ENCODE measurements at regions not wholly inside any gene's neighbourhood (a gene's known extent, or its start where the extent isn't known, plus 50 kb on each side); places are given as distances from the start of the nearest gene placed in this dataset.

DNA sequence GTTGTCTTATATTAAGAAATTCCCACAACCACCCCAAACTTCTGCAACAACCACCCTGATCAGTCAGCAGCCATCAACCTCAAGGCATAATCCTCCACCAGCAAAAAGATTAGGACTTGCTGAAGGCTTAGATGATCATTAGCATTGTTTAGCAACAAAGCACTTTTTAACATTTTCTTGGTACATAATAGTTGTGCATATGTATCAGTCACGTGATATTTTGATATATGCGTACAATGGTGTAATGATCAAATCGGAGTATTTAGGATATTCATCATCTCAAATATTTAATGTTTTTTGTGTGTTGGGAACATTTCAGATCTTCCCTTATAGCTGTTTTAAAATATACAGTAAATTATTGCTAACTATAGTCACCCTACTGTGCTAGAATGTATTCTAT is 73.5 kb upstream of the API5 start:
- Mint-ChIP-seq H3K36me3 (ENCODE audit: low read depth) (peaks cover 3% of the 10 kb centered on the region), H3K27ac (ENCODE audit: unreplicated experiment) (no peak overlapping the region), H3K4me1 (peaks cover 5% of the 10 kb centered on the region), H3K27me3 (ENCODE audit: low read depth) (peaks cover 1% of the 10 kb centered on the region), H3K4me3 (no peak overlapping the region), H3K9me3 (peaks cover 16% of the 10 kb centered on the region)
- TF ChIP-seq, protein P1, sequence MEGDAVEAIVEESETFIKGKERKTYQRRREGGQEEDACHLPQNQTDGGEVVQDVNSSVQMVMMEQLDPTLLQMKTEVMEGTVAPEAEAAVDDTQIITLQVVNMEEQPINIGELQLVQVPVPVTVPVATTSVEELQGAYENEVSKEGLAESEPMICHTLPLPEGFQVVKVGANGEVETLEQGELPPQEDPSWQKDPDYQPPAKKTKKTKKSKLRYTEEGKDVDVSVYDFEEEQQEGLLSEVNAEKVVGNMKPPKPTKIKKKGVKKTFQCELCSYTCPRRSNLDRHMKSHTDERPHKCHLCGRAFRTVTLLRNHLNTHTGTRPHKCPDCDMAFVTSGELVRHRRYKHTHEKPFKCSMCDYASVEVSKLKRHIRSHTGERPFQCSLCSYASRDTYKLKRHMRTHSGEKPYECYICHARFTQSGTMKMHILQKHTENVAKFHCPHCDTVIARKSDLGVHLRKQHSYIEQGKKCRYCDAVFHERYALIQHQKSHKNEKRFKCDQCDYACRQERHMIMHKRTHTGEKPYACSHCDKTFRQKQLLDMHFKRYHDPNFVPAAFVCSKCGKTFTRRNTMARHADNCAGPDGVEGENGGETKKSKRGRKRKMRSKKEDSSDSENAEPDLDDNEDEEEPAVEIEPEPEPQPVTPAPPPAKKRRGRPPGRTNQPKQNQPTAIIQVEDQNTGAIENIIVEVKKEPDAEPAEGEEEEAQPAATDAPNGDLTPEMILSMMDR (conservative IDR thresholded peaks at IDR 0.05) = no peak
- no peak for DNase-seq (ENCODE audit: low read depth, low spot score)

DNA sequence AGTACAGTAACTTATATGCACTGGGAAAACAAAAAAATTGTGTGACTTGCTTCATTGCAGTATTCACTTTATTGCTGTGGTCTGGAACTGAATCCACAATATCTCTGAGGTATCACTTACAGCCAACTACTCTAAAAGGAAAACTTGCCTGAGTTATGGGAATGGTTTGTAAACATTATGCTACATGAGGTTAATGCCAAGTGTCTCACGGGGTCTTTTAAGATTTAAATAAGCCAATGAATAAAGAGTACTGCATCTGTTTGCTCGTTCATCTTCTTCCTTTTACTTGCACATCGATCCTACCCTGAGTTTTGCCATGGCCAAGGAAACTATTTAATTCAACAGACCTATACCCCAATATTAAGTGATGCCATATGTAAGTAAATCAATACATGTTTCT is 72.0 kb upstream of the API5 start:
- no peak for DNase-seq (ENCODE audit: low read depth, low spot score)

DNA sequence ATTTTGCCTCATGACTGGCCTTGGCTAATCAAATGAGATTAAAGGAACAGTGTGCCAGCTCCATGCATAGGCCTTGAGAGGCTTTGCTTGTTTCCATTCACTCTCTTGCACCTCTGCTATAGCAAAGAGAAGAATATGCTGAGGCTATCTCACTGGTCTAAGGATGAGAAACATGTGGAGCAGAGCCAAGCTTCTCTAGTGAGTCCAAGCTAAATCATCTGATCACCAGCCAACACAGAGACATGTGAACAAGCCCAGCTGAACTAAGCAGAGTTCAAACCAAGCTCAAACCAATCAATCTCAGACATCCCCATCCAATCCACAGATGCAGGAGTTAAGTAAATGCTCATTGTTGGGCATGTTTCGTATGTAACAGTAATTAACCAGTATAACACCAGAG is 69.4 kb upstream of the API5 start:
- Mint-ChIP-seq H3K9me3 (peaks cover 8% of the 10 kb centered on the region), H3K27me3 (ENCODE audit: low read depth) (peaks cover 21% of the 10 kb centered on the region), H3K36me3 (ENCODE audit: low read depth) (peaks cover 3% of the 10 kb centered on the region), H3K4me1 (no peaks in the 10 kb centered on the region), H3K4me3 (no peak overlapping the region), H3K27ac (ENCODE audit: unreplicated experiment) (no peak overlapping the region)
- DNase-seq (ENCODE audit: low read depth, low spot score) = no peak
- TF ChIP-seq, protein P1 (conservative IDR thresholded peaks at IDR 0.05) = no peak

More for the DNA sequence above, 72.0 kb upstream of the API5 start:
- Mint-ChIP-seq H3K4me3 (no peak overlapping the region), H3K27me3 (ENCODE audit: low read depth) (peaks cover 13% of the 10 kb centered on the region), H3K36me3 (ENCODE audit: low read depth) (peaks cover 3% of the 10 kb centered on the region), H3K9me3 (peaks cover 13% of the 10 kb centered on the region), H3K4me1 (peaks cover 5% of the 10 kb centered on the region), H3K27ac (ENCODE audit: unreplicated experiment) (no peak overlapping the region)
- TF ChIP-seq, protein P1 (conservative IDR thresholded peaks at IDR 0.05) = no peak

DNA sequence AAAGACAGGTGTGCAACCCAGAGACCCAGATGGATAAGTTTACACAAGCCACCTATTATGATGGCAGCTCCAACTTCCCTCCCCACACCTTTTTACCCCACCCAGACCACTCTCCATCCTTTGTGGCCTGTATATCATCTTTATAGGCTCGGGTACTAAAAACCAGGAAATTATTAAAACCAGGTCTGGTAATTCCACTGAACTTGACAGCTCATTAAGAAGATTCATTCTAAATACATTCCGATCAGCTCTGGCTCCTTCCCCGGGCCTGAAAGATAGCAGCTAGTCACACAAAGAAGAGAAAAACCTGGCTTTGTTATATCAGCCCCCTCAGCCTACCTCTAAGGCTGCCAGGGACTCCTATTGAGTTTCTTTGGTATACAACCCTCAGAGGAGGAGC is 67.9 kb upstream of the API5 start:
- H3K9me3 Mint-ChIP-seq = peaks cover 5% of the 10 kb centered on the region
- H3K27me3 Mint-ChIP-seq (ENCODE audit: low read depth) = peaks cover 24% of the 10 kb centered on the region
- no peak overlapping the region for H3K27ac Mint-ChIP-seq (ENCODE audit: unreplicated experiment)
- H3K4me3 Mint-ChIP-seq = no peak overlapping the region
- H3K4me1 Mint-ChIP-seq = no peaks in the 10 kb centered on the region
- TF ChIP-seq, protein P1 (conservative IDR thresholded peaks at IDR 0.05) = no peak
- DNase-seq (ENCODE audit: low read depth, low spot score) = no peak
- H3K36me3 Mint-ChIP-seq (ENCODE audit: low read depth) = no peaks in the 10 kb centered on the region

DNA sequence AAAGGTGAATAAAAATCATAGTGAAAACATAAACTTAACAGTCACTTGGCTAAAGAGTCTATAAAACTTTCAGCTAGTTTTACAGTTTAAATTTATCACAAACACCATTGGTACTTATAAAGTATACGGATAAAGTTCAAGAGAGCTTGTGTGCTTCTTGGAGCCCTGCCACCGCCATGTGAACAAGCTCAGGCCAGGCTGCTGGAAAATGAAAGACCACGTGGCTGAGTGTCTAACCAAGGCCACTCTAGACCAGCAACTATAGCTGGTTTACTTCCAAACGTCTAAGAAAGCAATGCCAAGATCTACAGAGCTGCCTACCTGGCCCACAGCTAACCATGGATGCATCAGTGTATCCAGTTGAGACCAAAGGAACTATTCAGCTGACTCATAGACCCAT is 66.3 kb upstream of the API5 start:
- TF ChIP-seq, protein P1 (conservative IDR thresholded peaks at IDR 0.05) = no peak
- H3K27ac Mint-ChIP-seq (ENCODE audit: unreplicated experiment) = no peak overlapping the region

DNA sequence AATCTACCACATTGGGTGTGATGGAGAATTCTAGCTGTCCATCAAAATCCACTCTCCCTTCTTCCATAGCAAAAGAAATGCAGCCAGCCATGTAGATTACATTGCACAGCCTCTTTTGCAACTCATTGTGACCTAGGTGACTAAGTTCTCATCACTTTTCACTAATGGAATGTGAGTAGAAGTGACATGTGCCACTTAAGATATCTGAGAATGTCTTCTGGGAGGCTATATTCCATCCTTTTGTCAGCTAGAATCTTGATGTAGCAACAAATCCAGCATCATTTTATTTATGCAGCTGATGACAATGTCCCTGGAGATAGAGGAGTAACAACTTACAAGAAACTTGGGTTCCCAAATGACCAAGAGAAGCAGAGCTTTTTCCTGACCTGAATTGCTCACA is 61.5 kb upstream of the API5 start:
- H3K4me1 Mint-ChIP-seq = no peaks in the 10 kb centered on the region
- DNase-seq (ENCODE audit: low read depth, low spot score) = no peak
- peaks cover 41% of the 10 kb centered on the region for H3K27me3 Mint-ChIP-seq (ENCODE audit: low read depth)
- no peaks in the 10 kb centered on the region for H3K36me3 Mint-ChIP-seq (ENCODE audit: low read depth)
- TF ChIP-seq, protein P1 (conservative IDR thresholded peaks at IDR 0.05) = no peak
- no peak overlapping the region for H3K27ac Mint-ChIP-seq (ENCODE audit: unreplicated experiment)
- no peak overlapping the region for H3K4me3 Mint-ChIP-seq
- peaks cover 5% of the 10 kb centered on the region for H3K9me3 Mint-ChIP-seq

More for the DNA sequence above, 66.3 kb upstream of the API5 start:
- no peaks in the 10 kb centered on the region for H3K4me1 Mint-ChIP-seq
- H3K4me3 Mint-ChIP-seq = no peak overlapping the region
- H3K9me3 Mint-ChIP-seq = peaks cover 5% of the 10 kb centered on the region
- no peaks in the 10 kb centered on the region for H3K36me3 Mint-ChIP-seq (ENCODE audit: low read depth)
- peaks cover 30% of the 10 kb centered on the region for H3K27me3 Mint-ChIP-seq (ENCODE audit: low read depth)
- DNase-seq (ENCODE audit: low read depth, low spot score) = no peak

All from neural crest cell (in vitro differentiated cells).